PFSK-1 (cell line): ENCODE measurements at regions not wholly inside any gene's neighbourhood (a gene's known extent, or its start where the extent isn't known, plus 50 kb on each side); places are given as distances from the start of the nearest gene placed in this dataset.

Experiments used
- FOXP2 ChIP-seq: optimal IDR thresholded peaks from 2 replicates; pipeline ENCODE3; 2011; ENCODE audit warnings: borderline replicate concordance, control low read depth, inconsistent platforms; ENCODE audit not compliant: insufficient read depth; ENCODE audit errors: extremely low read length, extremely low read depth
- POLR2AphosphoS5 ChIP-seq: IDR thresholded peaks from 2 replicates; pipeline ENCODE4 v1.6.1; 2012; ENCODE audit warnings: low read depth, mild to moderate bottlenecking, control low read depth, low read length, moderate library complexity
- REST ChIP-seq, 2 experiments: IDR thresholded peaks; 2 replicates each; pipeline versions ENCODE4 v1.6.1 to v1.8.0; 2011 to 2012; ENCODE audit warnings: low read depth in 2 of 2, low read length in 2 of 2, control low read depth in 1 of 2, inconsistent platforms in 1 of 2, mild to moderate bottlenecking in 1 of 2, moderate library complexity in 1 of 2; ENCODE audit not compliant: insufficient read depth in 1 of 2
- SIN3A ChIP-seq: IDR thresholded peaks from 2 replicates; pipeline ENCODE4 v1.6.1; 2012; ENCODE audit warnings: mild to moderate bottlenecking, low read length, moderate library complexity, borderline replicate concordance; ENCODE audit not compliant: insufficient read depth
- TAF1 ChIP-seq: IDR thresholded peaks from 2 replicates; pipeline ENCODE4 v1.6.1; 2012; ENCODE audit warnings: low read length, control low read depth, borderline replicate concordance; ENCODE audit not compliant: insufficient read depth

GRCh38 chr12:85720308-85721033 lies 115.7 kb downstream of the RASSF9 start:
- no peak for TF ChIP-seq POLR2AphosphoS5
- TF ChIP-seq SIN3A: no peak
- no peak for TF ChIP-seq FOXP2
- no peak for TF ChIP-seq REST (IDR thresholded peaks at IDR 0.05; ENCODE audit: insufficient read depth in 1 of 2, low read depth in 2 of 2, low read length in 2 of 2)
- no peak for TF ChIP-seq TAF1

GRCh38 chr12:85725991-85726390 lies 110.2 kb downstream of the RASSF9 start:
- TF ChIP-seq POLR2AphosphoS5 (no peak), SIN3A (no peak), REST (IDR thresholded peaks at IDR 0.05; ENCODE audit: insufficient read depth in 1 of 2, low read depth in 2 of 2, low read length in 2 of 2) (no peak)

- TF ChIP-seq SIN3A (no peak), FOXP2 (no peak), REST (IDR thresholded peaks at IDR 0.05; ENCODE audit: insufficient read depth in 1 of 2, low read depth in 2 of 2, low read length in 2 of 2) (no peak), TAF1 (no peak), POLR2AphosphoS5 (no peak)
These were observed 102.9 kb downstream of the RASSF9 start for GRCh38 chr12:85733221-85733840.

GRCh38 chr12:85733984-85734383 lies 102.2 kb downstream of the RASSF9 start:
- TF ChIP-seq FOXP2: no peak
- TF ChIP-seq POLR2AphosphoS5: no peak

GRCh38 chr12:85740186-85740585 lies 96.0 kb downstream of the RASSF9 start:
- TF ChIP-seq REST (IDR thresholded peaks at IDR 0.05; ENCODE audit: insufficient read depth in 1 of 2, low read depth in 2 of 2, low read length in 2 of 2): no peak
- TF ChIP-seq TAF1: no peak
- no peak for TF ChIP-seq POLR2AphosphoS5
- TF ChIP-seq SIN3A: no peak
- no peak for TF ChIP-seq FOXP2
